ENCODE measurements at regions not wholly inside any gene's neighbourhood (a gene's known extent, or its start where the extent isn't known, plus 50 kb on each side); places are given as distances from the start of the nearest gene placed in this dataset.

GRCh38 chr3:30142946-30143345 is 463.5 kb upstream of the TGFBR2 start:
- Histone ChIP-seq H3K79me2 (replicated peaks; ENCODE audit: insufficient read depth, low read length) (no peaks in the 10 kb centered on the region), H3K4me3 (ENCODE audit: low read length) (no peak overlapping the region), H2AFZ (ENCODE audit: low read depth, low read length) (no peak overlapping the region), H3K9ac (ENCODE audit: low read length) (no peak overlapping the region), H3K9me3 (ENCODE audit: low read length) (no peaks in the 10 kb centered on the region), H3K36me3 (ENCODE audit: insufficient read depth, low read length) (no peaks in the 10 kb centered on the region), H3K4me2 (ENCODE audit: low read length) (no peak overlapping the region), H3K27me3 (ENCODE audit: insufficient read depth, low read depth, low read length) (no peaks in the 10 kb centered on the region), H3K27ac (ENCODE audit: low read length) (no peak overlapping the region), H4K20me1 (ENCODE audit: insufficient read depth) (no peaks in the 10 kb centered on the region), H3F3A (ENCODE audit: insufficient read depth, low read length, poor library complexity, severe bottlenecking) (no peaks in the 10 kb centered on the region), H3K9me2 (ENCODE audit: insufficient read depth, low read length) (no peaks in the 10 kb centered on the region)
- TF ChIP-seq TAF1 (IDR thresholded peaks at IDR 0.05; ENCODE audit: low read depth) (no peak), POLR2AphosphoS5 (IDR thresholded peaks at IDR 0.05) (no peak), REST (IDR thresholded peaks at IDR 0.05; ENCODE audit: borderline replicate concordance) (no peak), CTCF (IDR thresholded peaks at IDR 0.05; ENCODE audit: poor library complexity, severe bottlenecking) (no peak), EZH2 (IDR thresholded peaks at IDR 0.05; ENCODE audit: borderline replicate concordance, insufficient read depth, low read length, poor library complexity, severe bottlenecking) (no peak), RAD21 (conservative IDR thresholded peaks at IDR 0.05) (no peak), SMC3 (conservative IDR thresholded peaks at IDR 0.05; ENCODE audit: poor library complexity) (no peak), MXI1 (conservative IDR thresholded peaks at IDR 0.05; ENCODE audit: poor library complexity, severe bottlenecking) (no peak), EP300 (conservative IDR thresholded peaks at IDR 0.05; ENCODE audit: poor library complexity, severe bottlenecking) (no peak)

- no peaks in the 10 kb centered on the region for H3K36me3 ChIP-seq (ENCODE audit: insufficient read depth, low read length)
- no peak overlapping the region for H2AFZ ChIP-seq (ENCODE audit: low read depth, low read length)
- no peaks in the 10 kb centered on the region for H3K9me3 ChIP-seq (ENCODE audit: low read length)
- no peaks in the 10 kb centered on the region for H4K20me1 ChIP-seq (ENCODE audit: insufficient read depth)
- no peak overlapping the region for H3K4me2 ChIP-seq (ENCODE audit: low read length)
- no peak overlapping the region for H3K27ac ChIP-seq (ENCODE audit: low read length)
- no peaks in the 10 kb centered on the region for H3K79me2 ChIP-seq (replicated peaks; ENCODE audit: insufficient read depth, low read length)
- no peak overlapping the region for H3K4me3 ChIP-seq (ENCODE audit: low read length)
- H3K27me3 ChIP-seq (ENCODE audit: insufficient read depth, low read depth, low read length): no peaks in the 10 kb centered on the region
- TF ChIP-seq TAF1 (IDR thresholded peaks at IDR 0.05; ENCODE audit: low read depth) (no peak), EP300 (conservative IDR thresholded peaks at IDR 0.05; ENCODE audit: poor library complexity, severe bottlenecking) (no peak), EZH2 (IDR thresholded peaks at IDR 0.05; ENCODE audit: borderline replicate concordance, insufficient read depth, low read length, poor library complexity, severe bottlenecking) (no peak), MXI1 (conservative IDR thresholded peaks at IDR 0.05; ENCODE audit: poor library complexity, severe bottlenecking) (no peak), POLR2AphosphoS5 (IDR thresholded peaks at IDR 0.05) (no peak), CTCF (IDR thresholded peaks at IDR 0.05; ENCODE audit: poor library complexity, severe bottlenecking) (no peak), REST (IDR thresholded peaks at IDR 0.05; ENCODE audit: borderline replicate concordance) (no peak), SMC3 (conservative IDR thresholded peaks at IDR 0.05; ENCODE audit: poor library complexity) (no peak), RAD21 (conservative IDR thresholded peaks at IDR 0.05) (no peak)
- no peaks in the 10 kb centered on the region for H3F3A ChIP-seq (ENCODE audit: insufficient read depth, low read length, poor library complexity, severe bottlenecking)
- H3K9ac ChIP-seq (ENCODE audit: low read length): no peak overlapping the region
- no peaks in the 10 kb centered on the region for H3K9me2 ChIP-seq (ENCODE audit: insufficient read depth, low read length)
These were observed 461.1 kb upstream of the TGFBR2 start for GRCh38 chr3:30145281-30145680.

Data from neural cell (in vitro differentiated cells).